ENCODE measurements at regions not wholly inside any gene's neighbourhood (a gene's known extent, or its start where the extent isn't known, plus 50 kb on each side); places are given as distances from the start of the nearest gene placed in this dataset.

GRCh38 chr22:23478175-23478574 lies 101.9 kb downstream of the IGLL1 start:
- TF ChIP-seq CTCF (IDR thresholded peaks at IDR 0.05) (no peak), POLR2A (IDR thresholded peaks at IDR 0.05) (no peak)
